ENCODE measurements at regions not wholly inside any gene's neighbourhood (a gene's known extent, or its start where the extent isn't known, plus 50 kb on each side); places are given as distances from the start of the nearest gene placed in this dataset.

- H3K4me3 ChIP-seq (ENCODE audit: insufficient read depth in 1 of 2, low read depth in 1 of 2, low read length in 2 of 2), result no peak overlapping the region
- H3K4me2 ChIP-seq (ENCODE audit: low read length, poor library complexity, severe bottlenecking), result no peak overlapping the region
- WGBS, result 72% methylated on average over 17 of the region's 17 CpGs
- H3K4me1 ChIP-seq (ENCODE audit: control insufficient read depth, insufficient read depth, low read depth, low read length), result peaks cover 16% of the 10 kb centered on the region
- no peak overlapping the region for H2BK12ac ChIP-seq (ENCODE audit: low read length in 2 of 2)
- H3K9ac ChIP-seq (ENCODE audit: low read length), result no peak overlapping the region
- H4K91ac ChIP-seq (ENCODE audit: low read length), result no peak overlapping the region
- no peak overlapping the region for H3K18ac ChIP-seq (ENCODE audit: low read depth in 1 of 2, low read length in 2 of 2)
- H2AFZ ChIP-seq (ENCODE audit: low read depth, low read length), result no peak overlapping the region
- H3K23ac ChIP-seq (ENCODE audit: low read length in 2 of 2), result no peak overlapping the region
- no peak overlapping the region for H2AK5ac ChIP-seq (ENCODE audit: low read length, severe bottlenecking)
- no peaks in the 10 kb centered on the region for H3K36me3 ChIP-seq (ENCODE audit: control insufficient read depth in 1 of 2, insufficient read depth in 2 of 2, low read depth in 1 of 2, low read length in 2 of 2)
- peaks cover 42 to 57% of the 10 kb centered on the region in 2 experiments for H3K27me3 ChIP-seq (ENCODE audit: control insufficient read depth in 1 of 2, insufficient read depth in 1 of 2, low read length in 2 of 2)
- H2BK5ac ChIP-seq (ENCODE audit: low read depth, low read length, poor library complexity, severe bottlenecking), result no peak overlapping the region
- no peak overlapping the region for H3K14ac ChIP-seq (ENCODE audit: low read length in 2 of 2)
- H2BK15ac ChIP-seq (ENCODE audit: low read depth, poor library complexity, severe bottlenecking), result no peak overlapping the region
- H3K4ac ChIP-seq (ENCODE audit: low read depth in 1 of 2, low read length in 2 of 2), result no peak overlapping the region
- DNase-seq, result no peak
- no peaks in the 10 kb centered on the region for H3K79me1 ChIP-seq (replicated peaks; ENCODE audit: low read length, poor library complexity, severe bottlenecking)
- H3K9me3 ChIP-seq (ENCODE audit: control insufficient read depth, low read length), result no peaks in the 10 kb centered on the region
- no peak overlapping the region for H2BK120ac ChIP-seq (ENCODE audit: low read depth, low read length)
- H4K8ac ChIP-seq (ENCODE audit: low read length), result no peak overlapping the region
- H3K27ac ChIP-seq (ENCODE audit: low read length, poor library complexity, severe bottlenecking), result no peak overlapping the region
Observed at GRCh38 chr12:107845980-107846659, 71.6 kb downstream of the ASCL4 start.

- Histone ChIP-seq H3K18ac (ENCODE audit: low read depth in 1 of 2, low read length in 2 of 2) (no peak overlapping the region), H3K79me1 (replicated peaks; ENCODE audit: low read length, poor library complexity, severe bottlenecking) (no peaks in the 10 kb centered on the region)
- DNase-seq, result no peak
Observed at GRCh38 chr12:107847430-107847829, 72.9 kb downstream of the ASCL4 start.

GRCh38 chr12:107847830-107848229 lies 73.3 kb downstream of the ASCL4 start:
- WGBS, result 38% methylated on average over 3 of the region's 3 CpGs
- Histone ChIP-seq H3K14ac (ENCODE audit: low read length in 2 of 2) (no peak overlapping the region), H3K27ac (ENCODE audit: low read length, poor library complexity, severe bottlenecking) (no peak overlapping the region), H4K91ac (ENCODE audit: low read length) (no peak overlapping the region), H2AK5ac (ENCODE audit: low read length, severe bottlenecking) (no peak overlapping the region), H3K4me1 (ENCODE audit: control insufficient read depth, insufficient read depth, low read depth, low read length) (peaks cover 16% of the 10 kb centered on the region), H3K18ac (ENCODE audit: low read depth in 1 of 2, low read length in 2 of 2) (no peak overlapping the region), H2BK12ac (ENCODE audit: low read length in 2 of 2) (no peak overlapping the region), H3K27me3 (ENCODE audit: control insufficient read depth in 1 of 2, insufficient read depth in 1 of 2, low read length in 2 of 2) (peaks cover 33 to 55% of the 10 kb centered on the region in 2 experiments), H3K4ac (ENCODE audit: low read depth in 1 of 2, low read length in 2 of 2) (no peak overlapping the region), H2AFZ (ENCODE audit: low read depth, low read length) (no peak overlapping the region), H3K36me3 (ENCODE audit: control insufficient read depth in 1 of 2, insufficient read depth in 2 of 2, low read depth in 1 of 2, low read length in 2 of 2) (no peaks in the 10 kb centered on the region), H3K79me1 (replicated peaks; ENCODE audit: low read length, poor library complexity, severe bottlenecking) (no peaks in the 10 kb centered on the region), H3K23ac (ENCODE audit: low read length in 2 of 2) (no peak overlapping the region), H3K9ac (ENCODE audit: low read length) (no peak overlapping the region), H3K9me3 (ENCODE audit: control insufficient read depth, low read length) (no peaks in the 10 kb centered on the region), H4K8ac (ENCODE audit: low read length) (no peak overlapping the region), H2BK15ac (ENCODE audit: low read depth, poor library complexity, severe bottlenecking) (no peak overlapping the region), H3K4me3 (ENCODE audit: insufficient read depth in 1 of 2, low read depth in 1 of 2, low read length in 2 of 2) (no peak overlapping the region), H3K4me2 (ENCODE audit: low read length, poor library complexity, severe bottlenecking) (no peak overlapping the region), H2BK120ac (ENCODE audit: low read depth, low read length) (no peak overlapping the region), H2BK5ac (ENCODE audit: low read depth, low read length, poor library complexity, severe bottlenecking) (no peak overlapping the region)
- DNase-seq, result no peak

More at GRCh38 chr12:107847430-107847829, 72.9 kb downstream of the ASCL4 start:
- 58% methylated on average over 1 of the region's 1 CpG for WGBS
- Histone ChIP-seq H3K14ac (ENCODE audit: low read length in 2 of 2) (no peak overlapping the region), H2BK12ac (ENCODE audit: low read length in 2 of 2) (no peak overlapping the region), H3K4me2 (ENCODE audit: low read length, poor library complexity, severe bottlenecking) (no peak overlapping the region), H3K27ac (ENCODE audit: low read length, poor library complexity, severe bottlenecking) (no peak overlapping the region), H3K4me1 (ENCODE audit: control insufficient read depth, insufficient read depth, low read depth, low read length) (peaks cover 16% of the 10 kb centered on the region), H3K27me3 (ENCODE audit: control insufficient read depth in 1 of 2, insufficient read depth in 1 of 2, low read length in 2 of 2) (peaks cover 36 to 57% of the 10 kb centered on the region in 2 experiments), H3K9me3 (ENCODE audit: control insufficient read depth, low read length) (no peaks in the 10 kb centered on the region), H3K4ac (ENCODE audit: low read depth in 1 of 2, low read length in 2 of 2) (no peak overlapping the region), H2BK5ac (ENCODE audit: low read depth, low read length, poor library complexity, severe bottlenecking) (no peak overlapping the region), H2BK120ac (ENCODE audit: low read depth, low read length) (no peak overlapping the region), H2BK15ac (ENCODE audit: low read depth, poor library complexity, severe bottlenecking) (no peak overlapping the region), H4K91ac (ENCODE audit: low read length) (no peak overlapping the region), H3K36me3 (ENCODE audit: control insufficient read depth in 1 of 2, insufficient read depth in 2 of 2, low read depth in 1 of 2, low read length in 2 of 2) (no peaks in the 10 kb centered on the region), H3K9ac (ENCODE audit: low read length) (no peak overlapping the region), H2AK5ac (ENCODE audit: low read length, severe bottlenecking) (no peak overlapping the region), H4K8ac (ENCODE audit: low read length) (no peak overlapping the region), H3K4me3 (ENCODE audit: insufficient read depth in 1 of 2, low read depth in 1 of 2, low read length in 2 of 2) (no peak overlapping the region), H3K23ac (ENCODE audit: low read length in 2 of 2) (no peak overlapping the region), H2AFZ (ENCODE audit: low read depth, low read length) (no peak overlapping the region)

- no peak overlapping the region for H3K4ac ChIP-seq (ENCODE audit: low read depth in 1 of 2, low read length in 2 of 2)
- no peaks in the 10 kb centered on the region for H3K4me1 ChIP-seq (ENCODE audit: control insufficient read depth, insufficient read depth, low read depth, low read length)
- H4K91ac ChIP-seq (ENCODE audit: low read length), result no peak overlapping the region
- H3K4me3 ChIP-seq (ENCODE audit: insufficient read depth in 1 of 2, low read depth in 1 of 2, low read length in 2 of 2), result no peak overlapping the region
- H3K9me3 ChIP-seq (ENCODE audit: control insufficient read depth, low read length), result no peaks in the 10 kb centered on the region
- no peak for DNase-seq
- WGBS, result 60% methylated on average over 2 of the region's 3 CpGs
- H3K18ac ChIP-seq (ENCODE audit: low read depth in 1 of 2, low read length in 2 of 2), result no peak overlapping the region
- no peak overlapping the region for H2AK5ac ChIP-seq (ENCODE audit: low read length, severe bottlenecking)
- no peak overlapping the region for H4K8ac ChIP-seq (ENCODE audit: low read length)
- no peak overlapping the region for H3K23ac ChIP-seq (ENCODE audit: low read length in 2 of 2)
- no peak overlapping the region for H3K14ac ChIP-seq (ENCODE audit: low read length in 2 of 2)
- no peaks in the 10 kb centered on the region for H3K79me1 ChIP-seq (replicated peaks; ENCODE audit: low read length, poor library complexity, severe bottlenecking)
- no peak overlapping the region for H2BK12ac ChIP-seq (ENCODE audit: low read length in 2 of 2)
- H3K4me2 ChIP-seq (ENCODE audit: low read length, poor library complexity, severe bottlenecking), result no peak overlapping the region
- H2AFZ ChIP-seq (ENCODE audit: low read depth, low read length), result no peak overlapping the region
- H2BK15ac ChIP-seq (ENCODE audit: low read depth, poor library complexity, severe bottlenecking), result no peak overlapping the region
- no peaks in the 10 kb centered on the region for H3K36me3 ChIP-seq (ENCODE audit: control insufficient read depth in 1 of 2, insufficient read depth in 2 of 2, low read depth in 1 of 2, low read length in 2 of 2)
- H3K9ac ChIP-seq (ENCODE audit: low read length), result no peak overlapping the region
- H3K27ac ChIP-seq (ENCODE audit: low read length, poor library complexity, severe bottlenecking), result no peak overlapping the region
- no peak overlapping the region for H2BK5ac ChIP-seq (ENCODE audit: low read depth, low read length, poor library complexity, severe bottlenecking)
- H2BK120ac ChIP-seq (ENCODE audit: low read depth, low read length), result no peak overlapping the region
- H3K27me3 ChIP-seq (ENCODE audit: control insufficient read depth in 1 of 2, insufficient read depth in 1 of 2, low read length in 2 of 2), result peaks cover 6 to 41% of the 10 kb centered on the region in 2 experiments
Observed at GRCh38 chr12:107853479-107853878, 79.0 kb downstream of the ASCL4 start.
